HG02885 (cell line): ENCODE measurements at regions not wholly inside any gene's neighbourhood (a gene's known extent, or its start where the extent isn't known, plus 50 kb on each side); places are given as distances from the start of the nearest gene placed in this dataset.

Source experiments
- ATAC-seq: cut with Tn5 transposase; IDR thresholded peaks from one replicate; pipeline ENCODE4 v1.9.1; 2021; ENCODE audit warnings: mild to moderate bottlenecking; ENCODE audit not compliant: unreplicated experiment, poor library complexity

GRCh38 chr13:110826101-110826500, 88.8 kb downstream of the ANKRD10 start:
- no peak for ATAC-seq

GRCh38 chr13:110826861-110827672, 87.8 kb downstream of the ANKRD10 start:
- ATAC-seq = no peak
